AG04450 (cell line): ENCODE measurements at regions not wholly inside any gene's neighbourhood (a gene's known extent, or its start where the extent isn't known, plus 50 kb on each side); places are given as distances from the start of the nearest gene placed in this dataset.

Source experiments
- CTCF ChIA-PET: fragments of 300-600, 350-600 bp; formaldehyde crosslinking; extraction: SDS; loops from one replicate; lab custom pipeline; 2022; ENCODE audit warnings: antibody characterized with exemption, inconsistent platforms; lab: Charles Lee
- POLR2A ChIA-PET: fragments of 350-600 bp; formaldehyde crosslinking; extraction: SDS; loops from one replicate; lab custom pipeline; 2021; ENCODE audit warnings: antibody characterized with exemption, inconsistent platforms; lab: Yijun Ruan, JAX
- DNase-seq: peaks from one replicate; pipeline ENCODE4 v3.0.0-alpha.2; 2011; ENCODE audit warnings: low read depth, low spot score
- H3K27ac ChIP-seq: one replicate; pipeline ENCODE4 v1.5.1; 2012; ENCODE audit warnings: low read depth, low read length, control low read depth
- H3K27me3 ChIP-seq: one replicate; pipeline ENCODE4 v1.6.0; 2012; ENCODE audit warnings: low read length; ENCODE audit not compliant: control insufficient read depth, insufficient read depth
- H3K4me3 ChIP-seq: 2 replicates; pipeline ENCODE4 v1.5.1; 2011; ENCODE audit warnings: mild to moderate bottlenecking, low read depth, low read length, control low read depth
- H3K9me3 ChIP-seq: 2 replicates; pipeline ENCODE4 v1.5.1; 2012; ENCODE audit warnings: low read length; ENCODE audit not compliant: control insufficient read depth, insufficient read depth
- CTCF ChIP-seq: IDR thresholded peaks from 2 replicates; pipeline ENCODE4 v1.5.1; 2011; ENCODE audit warnings: low read depth, low read length, control low read depth, inconsistent platforms

GRCh38 chr1:193504920-193505319 is 318.5 kb upstream of the B3GALT2 start:
- no peak for DNase-seq
- no peak for TF ChIP-seq CTCF
- CTCF ChIA-PET: interaction anchor here (0.8 kb wide), 1 partner anchor 8 kb away, joined by 3 read pairs; no protein-coding TSS in a partner anchor
- POLR2A ChIA-PET: no interaction called here
- Histone ChIP-seq H3K4me3 (no peak overlapping the region), H3K27me3 (no peaks in the 10 kb centered on the region), H3K27ac (no peak overlapping the region), H3K9me3 (no peaks in the 10 kb centered on the region)

- no peak for TF ChIP-seq CTCF
- CTCF ChIA-PET: no interaction called here
- H3K9me3 ChIP-seq: no peaks in the 10 kb centered on the region
- no peak overlapping the region for H3K27ac ChIP-seq
- POLR2A ChIA-PET: interaction anchor here (0.6 kb wide), 1 partner anchor 36 kb away, joined by 8 read pairs; no protein-coding TSS in a partner anchor
- no peak overlapping the region for H3K4me3 ChIP-seq
- DNase-seq: no peak
- H3K27me3 ChIP-seq: no peaks in the 10 kb centered on the region
Observed at GRCh38 chr1:193498088-193498655, 311.8 kb upstream of the B3GALT2 start.

GRCh38 chr1:193494368-193494767 is 308.0 kb upstream of the B3GALT2 start:
- Histone ChIP-seq H3K4me3 (no peak overlapping the region), H3K27ac (no peak overlapping the region), H3K27me3 (no peaks in the 10 kb centered on the region), H3K9me3 (no peaks in the 10 kb centered on the region)
- no peak for DNase-seq
- ChIA-PET CTCF (no interaction called here), POLR2A (no interaction called here)
- TF ChIP-seq CTCF: no peak

- no peak for TF ChIP-seq CTCF
- H3K9me3 ChIP-seq: no peaks in the 10 kb centered on the region
- H3K27ac ChIP-seq: no peak overlapping the region
- CTCF ChIA-PET: interaction anchor here (0.7 kb wide), 1 partner anchor 74 kb away, joined by 5 read pairs; no protein-coding TSS in a partner anchor
- no peak overlapping the region for H3K4me3 ChIP-seq
- no peaks in the 10 kb centered on the region for H3K27me3 ChIP-seq
- DNase-seq: no peak
- POLR2A ChIA-PET: no interaction called here
Observed at GRCh38 chr1:193489191-193489590, 302.8 kb upstream of the B3GALT2 start.

- POLR2A ChIA-PET: no interaction called here
- no peak for DNase-seq
- no peaks in the 10 kb centered on the region for H3K9me3 ChIP-seq
Observed at GRCh38 chr1:193487722-193488121, 301.3 kb upstream of the B3GALT2 start.

More at GRCh38 chr1:193487722-193488121, 301.3 kb upstream of the B3GALT2 start:
- H3K27ac ChIP-seq: no peak overlapping the region
- CTCF ChIA-PET: no interaction called here
- no peaks in the 10 kb centered on the region for H3K27me3 ChIP-seq
- no peak overlapping the region for H3K4me3 ChIP-seq
- no peak for TF ChIP-seq CTCF
